HepG2 (cell line): ENCODE measurements at regions not wholly inside any gene's neighbourhood (a gene's known extent, or its start where the extent isn't known, plus 50 kb on each side); places are given as distances from the start of the nearest gene placed in this dataset.

Experiments
- HNF4A ChIP-seq: sonication (generic); formaldehyde crosslinking; IDR thresholded peaks from 2 replicates; pipeline ENCODE4 v1.4.0; 2020; ENCODE audit warnings: missing genetic modification reagents
- NR3C1 ChIP-seq: sonication (generic); formaldehyde crosslinking; IDR thresholded peaks from 2 replicates; pipeline ENCODE4 v1.4.0; 2020; ENCODE audit warnings: missing genetic modification reagents
- TARDBP ChIP-seq: sonication (generic); formaldehyde crosslinking; IDR thresholded peaks from 2 replicates; pipeline ENCODE4 v1.8.0; 2022; ENCODE audit warnings: mild to moderate bottlenecking, missing genetic modification reagents
- USF2 ChIP-seq, 2 experiments: sonication (generic) in 1 of 2; formaldehyde crosslinking in 1 of 2; IDR thresholded peaks; 2 replicates each; pipeline versions ENCODE4 v1.5.1 to v1.6.1; 2011 to 2020; ENCODE audit warnings: borderline replicate concordance in 1 of 2, low read depth in 1 of 2, low read length in 1 of 2, mild to moderate bottlenecking in 1 of 2, missing genetic modification reagents in 1 of 2, moderate library complexity in 1 of 2

- no peak for TF ChIP-seq HNF4A
- no peak for TF ChIP-seq TARDBP (CRISPR knock-in tag)
- no peak for TF ChIP-seq USF2 (IDR thresholded peaks at IDR 0.05; ENCODE audit: low read depth, low read length)
- TF ChIP-seq USF2 (CRISPR knock-in tag; IDR thresholded peaks at IDR 0.05; ENCODE audit: borderline replicate concordance): no peak
- no peak for TF ChIP-seq NR3C1 (CRISPR knock-in tag)
Measured at GRCh38 chr3:152185891-152186630, 82.7 kb upstream of the MBNL1 start.
